HCT116 (cell line): ENCODE measurements at regions not wholly inside any gene's neighbourhood (a gene's known extent, or its start where the extent isn't known, plus 50 kb on each side); places are given as distances from the start of the nearest gene placed in this dataset.
"Not testable (repeated sequence)": the region's sequence is repeated elsewhere in the genome, so short reads cannot be mapped to it uniquely, and the experiment has no call there.

Source experiments
- ATAC-seq: fragments of 200-7000 bp; cut with Tn5 transposase; 2 replicates; pipeline ENCODE4 v1.9.1; 2020; ENCODE audit warnings: mild to moderate bottlenecking, moderate library complexity
- BruUV-seq: library from RNA; stranded (reverse); fragments of 400-500 nt; replicated peaks from 2 replicates; lab custom pipeline; 2021; lab: Mats Ljungman, UMichigan
- CTCF ChIA-PET: fragments of 300-600 bp; sonication (Branson Sonifier 250); formaldehyde crosslinking; loops from one replicate; lab custom pipeline; 2021; ENCODE audit warnings: antibody characterized with exemption; lab: Charles Lee
- POLR2A ChIA-PET: fragments of 300-600, 350-600 bp; sonication (Branson Sonifier 250); formaldehyde crosslinking; loops from one replicate; lab custom pipeline; 2021; ENCODE audit warnings: antibody characterized with exemption; lab: Charles Lee
- RAD21 ChIA-PET, 2 experiments: fragments of 300-600 bp; sonication (Branson Sonifier 250); formaldehyde crosslinking; loops; one replicate each; lab custom pipeline; 2023; ENCODE audit warnings: low total read pairs in 2 of 2; ENCODE audit not compliant: uncharacterized antibody in 2 of 2, unreplicated experiment in 2 of 2, low non-redundant PET in 1 of 2; lab: Charles Lee
- DNase-seq: peaks from one replicate; pipeline ENCODE4 v3.0.0-alpha.2; 2010; ENCODE audit warnings: low read depth, low spot score
- H2AFZ ChIP-seq: fragments of 200-600 bp; shearing (Covaris generic), sonication (generic); 2 replicates; pipeline ENCODE4 v1.6.1; 2017; ENCODE audit warnings: low read depth, mixed run types, mixed read lengths, antibody characterized with exemption, low read length; ENCODE audit not compliant: poor library complexity, severe bottlenecking
- H3K27ac ChIP-seq: 2 replicates; pipeline ENCODE4 v1.5.1; 2012; ENCODE audit warnings: low read depth, low read length
- H3K27me3 ChIP-seq: fragments of 200-600 bp; sonication (generic); 2 replicates; pipeline ENCODE4 v1.6.1; 2016; ENCODE audit warnings: mixed run types, low read length, mixed read lengths; ENCODE audit not compliant: insufficient read depth
- H3K36me3 ChIP-seq, 2 experiments: fragments of 200-500 bp in 1 of 2; fragments of 200-600 bp in 1 of 2; sonication (Bioruptor generic) in 1 of 2; sonication (generic) in 1 of 2; 2 replicates each; pipeline versions ENCODE4 v1.5.1 to v1.6.1; 2014 to 2016; ENCODE audit warnings: low read length in 2 of 2, inconsistent platforms in 1 of 2, mixed read lengths in 1 of 2, mixed run types in 1 of 2; ENCODE audit not compliant: insufficient read depth in 2 of 2, control insufficient read depth in 1 of 2
- H3K4me1 ChIP-seq, 2 experiments: fragments of 200-600 bp in 1 of 2; sonication (generic) in 1 of 2; 2 replicates each; pipeline versions ENCODE4 v1.5.1 to v1.6.1; 2012 to 2017; ENCODE audit warnings: low read length in 2 of 2, inconsistent platforms in 1 of 2, mild to moderate bottlenecking in 1 of 2, mixed read lengths in 1 of 2, mixed run types in 1 of 2, moderate library complexity in 1 of 2; ENCODE audit not compliant: insufficient read depth in 2 of 2, control insufficient read depth in 1 of 2
- H3K4me2 ChIP-seq: fragments of 200-600 bp; sonication (generic); 2 replicates; pipeline ENCODE4 v1.6.1; 2017; ENCODE audit warnings: mixed run types, low read length, mixed read lengths
- H3K4me3 ChIP-seq, 2 experiments: fragments of 200-600 bp in 1 of 2; sonication (generic) in 1 of 2; replicated peaks in 1 of 2; 2 replicates each; pipeline ENCODE4 v1.5.1; 2011 to 2016; ENCODE audit warnings: low read length in 2 of 2, control low read depth in 1 of 2, low read depth in 1 of 2, mild to moderate bottlenecking in 1 of 2, mixed read lengths in 1 of 2, mixed run types in 1 of 2
- H3K79me2 ChIP-seq: fragments of 200-600 bp; sonication (generic); 2 replicates; pipeline ENCODE4 v1.6.1; 2017; ENCODE audit warnings: mild to moderate bottlenecking, mixed run types, low read length, moderate library complexity, mixed read lengths; ENCODE audit not compliant: insufficient read depth
- H3K9ac ChIP-seq: fragments of 200-600 bp; sonication (generic); 2 replicates; pipeline ENCODE4 v1.6.1; 2016; ENCODE audit warnings: low read length, mixed read lengths
- H3K9me2 ChIP-seq: fragments of 200-600 bp; sonication (generic), shearing (Covaris generic); 2 replicates; pipeline ENCODE4 v1.6.1; 2017; ENCODE audit warnings: mixed run types, mild to moderate bottlenecking, moderate library complexity; ENCODE audit not compliant: insufficient read depth
- H3K9me3 ChIP-seq, 2 experiments: fragments of 200-500 bp in 1 of 2; fragments of 200-600 bp in 1 of 2; sonication (Bioruptor generic) in 1 of 2; sonication (generic) in 1 of 2; 2 replicates each; pipeline ENCODE4 v1.6.1; 2014 to 2017; ENCODE audit warnings: low read length in 2 of 2, mixed read lengths in 2 of 2, inconsistent platforms in 1 of 2, low read depth in 1 of 2, mild to moderate bottlenecking in 1 of 2, mixed run types in 1 of 2, moderate library complexity in 1 of 2; ENCODE audit not compliant: control insufficient read depth in 1 of 2, insufficient read depth in 1 of 2
- H4K20me1 ChIP-seq: fragments of 200-600 bp; sonication (generic), shearing (Covaris generic); 2 replicates; pipeline ENCODE4 v1.6.1; 2017; ENCODE audit warnings: mixed run types, mild to moderate bottlenecking, moderate library complexity; ENCODE audit not compliant: insufficient read depth
- CBX3 ChIP-seq: IDR thresholded peaks from 2 replicates; pipeline ENCODE4 v1.6.1; 2012; ENCODE audit warnings: low read depth
- EGR1 ChIP-seq: IDR thresholded peaks from 2 replicates; pipeline ENCODE4 v1.6.1; 2012; ENCODE audit warnings: low read depth
- FOSL1 ChIP-seq: IDR thresholded peaks from 2 replicates; pipeline ENCODE4 v1.6.1; 2012; ENCODE audit warnings: low read depth
- JUND ChIP-seq: IDR thresholded peaks from 2 replicates; pipeline ENCODE4 v1.6.1; 2012
- POLR2AphosphoS5 ChIP-seq: IDR thresholded peaks from 2 replicates; pipeline ENCODE4 v1.6.1; 2011; ENCODE audit warnings: mild to moderate bottlenecking, low read depth, low read length, moderate library complexity
- ZBTB33 ChIP-seq: IDR thresholded peaks from 2 replicates; pipeline ENCODE4 v1.6.1; 2011; ENCODE audit warnings: mild to moderate bottlenecking, low read length, moderate library complexity; ENCODE audit not compliant: insufficient replicate concordance; ENCODE audit errors: extremely low read depth
- intact Hi-C: fragments of 100-400 bp; cut with micrococcal nuclease; formaldehyde crosslinking; loops from 2 replicates; pipeline ENCODE4 v1.10.0; 2022
- TF ChIP-seq, protein P1 (sequence below): IDR thresholded peaks from 2 replicates; pipeline ENCODE4 v1.6.1; 2012

GRCh38 chr5:39616131-39616530, 191.4 kb upstream of the DAB2 start (continued):
- no peak for TF ChIP-seq ZBTB33

GRCh38 chr5:39611076-39611475, 186.3 kb upstream of the DAB2 start:
- H3K36me3 ChIP-seq, BruUV-seq, H3K4me3 ChIP-seq, H3K9ac ChIP-seq, H3K9me2 ChIP-seq, H3K27ac ChIP-seq, CTCF ChIA-PET, H3K9me3 ChIP-seq, H2AFZ ChIP-seq, POLR2A ChIA-PET, DNase-seq, H4K20me1 ChIP-seq, H3K79me2 ChIP-seq, H3K27me3 ChIP-seq, intact Hi-C loops, RAD21 ChIA-PET: not testable (repeated sequence)
- Histone ChIP-seq H3K4me2 (peak overlapping the region; percentile 32), H3K4me1 (peaks cover 0 to 13% of the 10 kb centered on the region in 2 experiments; a peak in 2 of 4 replicates)
- TF ChIP-seq EGR1 (peak; percentile 73), JUND (0 out of 2 replicates have a peak, but pooled peaks have one; percentile 10)
- peak; percentile 78 for ATAC-seq

DNA sequence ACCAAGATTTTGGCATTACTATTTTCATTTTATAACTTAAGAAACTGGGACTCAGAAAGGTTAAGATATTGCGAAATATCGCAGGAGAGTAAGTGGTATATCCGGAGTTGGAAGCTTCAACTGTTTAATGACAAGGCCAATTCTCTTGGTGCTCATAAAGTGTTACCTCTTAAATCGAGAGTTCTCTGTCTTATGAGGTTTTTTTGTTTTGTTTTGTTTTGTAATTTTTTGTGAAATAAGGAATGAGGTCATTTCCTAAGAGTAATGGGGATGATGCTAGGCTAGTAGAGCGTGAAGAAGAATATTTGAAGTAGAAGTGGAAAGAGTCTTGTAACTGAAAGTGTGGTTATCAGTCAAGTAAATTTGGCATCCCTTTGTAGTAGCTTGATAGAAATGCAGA, 183.2 kb upstream of the DAB2 start:
- ChIA-PET CTCF (no interaction called here), RAD21 (no interaction called here), POLR2A (no interaction called here)
- no peaks in the 10 kb centered on the region for H3K9me2 ChIP-seq
- ATAC-seq (no peak), DNase-seq (no peak)
- no peak for TF ChIP-seq ZBTB33
- no peak for TF ChIP-seq FOSL1
- TF ChIP-seq POLR2AphosphoS5 = no peak
- TF ChIP-seq, protein P1, sequence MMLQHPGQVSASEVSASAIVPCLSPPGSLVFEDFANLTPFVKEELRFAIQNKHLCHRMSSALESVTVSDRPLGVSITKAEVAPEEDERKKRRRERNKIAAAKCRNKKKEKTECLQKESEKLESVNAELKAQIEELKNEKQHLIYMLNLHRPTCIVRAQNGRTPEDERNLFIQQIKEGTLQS = no peak
- no peak for TF ChIP-seq CBX3
- no peak for TF ChIP-seq JUND
- no peak overlapping the region for H3K9ac ChIP-seq
- peaks cover 0 to 13% of the 10 kb centered on the region in 2 experiments; a peak in 2 of 4 replicates for H3K4me1 ChIP-seq
- BruUV-seq = no TSS peak
- H3K4me3 ChIP-seq = no peak overlapping the region
- H3K4me2 ChIP-seq = no peak overlapping the region
- no peaks in the 10 kb centered on the region for H3K79me2 ChIP-seq
- no peaks in the 10 kb centered on the region for H3K27me3 ChIP-seq
- intact Hi-C loops = loop anchor here (10.0 kb wide), 1 partner anchor 337 kb away; no protein-coding TSS in a partner anchor
- no peaks in the 10 kb centered on the region for H3K9me3 ChIP-seq
- H2AFZ ChIP-seq = no peak overlapping the region
- H4K20me1 ChIP-seq = no peaks in the 10 kb centered on the region
- H3K36me3 ChIP-seq = no peaks in the 10 kb centered on the region
- no peak overlapping the region for H3K27ac ChIP-seq
